Hepatocyte (in vitro differentiated cells): ENCODE measurements at regions not wholly inside any gene's neighbourhood (a gene's known extent, or its start where the extent isn't known, plus 50 kb on each side); places are given as distances from the start of the nearest gene placed in this dataset.

Experiments used
- DNase-seq: peaks from one replicate; pipeline ENCODE4 v3.0.0-alpha.2; 2016; ENCODE audit warnings: low spot score
- H2AFZ ChIP-seq: fragments of 200-600 bp; sonication (generic); 2 replicates; pipeline ENCODE4 v1.6.0; 2016; ENCODE audit warnings: antibody characterized with exemption, mild to moderate bottlenecking
- H3K27ac ChIP-seq: fragments of 200-600 bp; sonication (generic); 2 replicates; pipeline ENCODE4 v1.5.1; 2016; ENCODE audit warnings: mild to moderate bottlenecking
- H3K27me3 ChIP-seq: fragments of 200-600 bp; sonication (generic); 2 replicates; pipeline ENCODE4 v1.6.1; 2016
- H3K36me3 ChIP-seq: fragments of 200-600 bp; sonication (generic); replicated peaks from 2 replicates; pipeline ENCODE4 v1.5.1; 2016; ENCODE audit warnings: low read depth; ENCODE audit not compliant: insufficient read depth
- H3K4me1 ChIP-seq: fragments of 200-600 bp; sonication (generic); 2 replicates; pipeline ENCODE4 v1.5.1; 2016; ENCODE audit warnings: mild to moderate bottlenecking, moderate library complexity; ENCODE audit not compliant: insufficient read depth
- H3K4me2 ChIP-seq: fragments of 200-600 bp; sonication (generic); 2 replicates; pipeline ENCODE4 v1.6.0; 2016
- H3K4me3 ChIP-seq: fragments of 200-600 bp; sonication (generic); 2 replicates; pipeline ENCODE4 v1.5.1; 2016; ENCODE audit warnings: mild to moderate bottlenecking
- H3K79me2 ChIP-seq: fragments of 200-600 bp; sonication (generic); 2 replicates; pipeline ENCODE4 v1.6.0; 2017; ENCODE audit warnings: mild to moderate bottlenecking
- H3K9me2 ChIP-seq: fragments of 200-600 bp; sonication (generic); replicated peaks from 2 replicates; pipeline ENCODE4 v1.6.0; 2017; ENCODE audit warnings: mild to moderate bottlenecking; ENCODE audit not compliant: insufficient read depth
- H3K9me3 ChIP-seq: fragments of 200-600 bp; sonication (generic); 2 replicates; pipeline ENCODE4 v1.5.1; 2016; ENCODE audit warnings: low read depth, mild to moderate bottlenecking
- H4K20me1 ChIP-seq: fragments of 200-600 bp; sonication (generic); 2 replicates; pipeline ENCODE4 v1.6.0; 2016; ENCODE audit warnings: mild to moderate bottlenecking; ENCODE audit not compliant: insufficient read depth, poor library complexity, severe bottlenecking
- EZH2 ChIP-seq: fragments of 200-600 bp; sonication (generic); IDR thresholded peaks from 2 replicates; pipeline ENCODE4 v1.6.1; 2016; ENCODE audit warnings: antibody characterized with exemption, mild to moderate bottlenecking, borderline replicate concordance
- EZH2phosphoT487 ChIP-seq: fragments of 200-600 bp; sonication (generic); IDR thresholded peaks from one replicate; pipeline ENCODE4 v1.6.1; 2018; ENCODE audit warnings: antibody characterized with exemption, mild to moderate bottlenecking, low read depth, moderate library complexity; ENCODE audit not compliant: unreplicated experiment, severe bottlenecking
- WGBS: methylation state at CpG from one replicate; pipeline ENCODE4 v1.1.6; 2016; ENCODE audit warnings: low lambda C conversion rate; ENCODE audit errors: missing lambda C conversion rate; 5-methylcytosine and 5-hydroxymethylcytosine counted together
- TF ChIP-seq, protein P1 (sequence below): fragments of 200-600 bp; sonication (generic); IDR thresholded peaks from 2 replicates; pipeline ENCODE4 v1.5.1; 2016; ENCODE audit warnings: antibody characterized with exemption, mild to moderate bottlenecking; ENCODE audit not compliant: poor library complexity

- Histone ChIP-seq H3K27me3 (no peaks in the 10 kb centered on the region), H3K27ac (no peak overlapping the region), H3K9me2 (no peaks in the 10 kb centered on the region), H3K79me2 (no peaks in the 10 kb centered on the region), H2AFZ (no peak overlapping the region), H3K9me3 (no peaks in the 10 kb centered on the region), H3K36me3 (no peaks in the 10 kb centered on the region), H3K4me1 (peaks cover 28% of the 10 kb centered on the region), H4K20me1 (no peaks in the 10 kb centered on the region), H3K4me3 (no peak overlapping the region), H3K4me2 (no peak overlapping the region)
- no peak for DNase-seq
- no peak for TF ChIP-seq EZH2phosphoT487
- no peak for TF ChIP-seq EZH2
- TF ChIP-seq, protein P1, sequence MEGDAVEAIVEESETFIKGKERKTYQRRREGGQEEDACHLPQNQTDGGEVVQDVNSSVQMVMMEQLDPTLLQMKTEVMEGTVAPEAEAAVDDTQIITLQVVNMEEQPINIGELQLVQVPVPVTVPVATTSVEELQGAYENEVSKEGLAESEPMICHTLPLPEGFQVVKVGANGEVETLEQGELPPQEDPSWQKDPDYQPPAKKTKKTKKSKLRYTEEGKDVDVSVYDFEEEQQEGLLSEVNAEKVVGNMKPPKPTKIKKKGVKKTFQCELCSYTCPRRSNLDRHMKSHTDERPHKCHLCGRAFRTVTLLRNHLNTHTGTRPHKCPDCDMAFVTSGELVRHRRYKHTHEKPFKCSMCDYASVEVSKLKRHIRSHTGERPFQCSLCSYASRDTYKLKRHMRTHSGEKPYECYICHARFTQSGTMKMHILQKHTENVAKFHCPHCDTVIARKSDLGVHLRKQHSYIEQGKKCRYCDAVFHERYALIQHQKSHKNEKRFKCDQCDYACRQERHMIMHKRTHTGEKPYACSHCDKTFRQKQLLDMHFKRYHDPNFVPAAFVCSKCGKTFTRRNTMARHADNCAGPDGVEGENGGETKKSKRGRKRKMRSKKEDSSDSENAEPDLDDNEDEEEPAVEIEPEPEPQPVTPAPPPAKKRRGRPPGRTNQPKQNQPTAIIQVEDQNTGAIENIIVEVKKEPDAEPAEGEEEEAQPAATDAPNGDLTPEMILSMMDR = no peak
- WGBS = 93% methylated on average over 13 of the region's 13 CpGs
Measured at GRCh38 chr10:44260286-44260928, 124.5 kb downstream of the CXCL12 start.

GRCh38 chr10:44259090-44259874 is 125.6 kb downstream of the CXCL12 start:
- 63% methylated on average over 7 of the region's 7 CpGs for WGBS
- no peak overlapping the region for H3K4me3 ChIP-seq
- H3K79me2 ChIP-seq = no peaks in the 10 kb centered on the region
- TF ChIP-seq EZH2 (no peak), EZH2phosphoT487 (no peak)
- TF ChIP-seq, protein P1 = no peak
- H3K4me1 ChIP-seq = peaks cover 32% of the 10 kb centered on the region
- H3K36me3 ChIP-seq = no peaks in the 10 kb centered on the region
- no peaks in the 10 kb centered on the region for H4K20me1 ChIP-seq
- no peaks in the 10 kb centered on the region for H3K9me2 ChIP-seq
- H3K9me3 ChIP-seq = no peaks in the 10 kb centered on the region
- DNase-seq = peak; percentile 78
- no peak overlapping the region for H2AFZ ChIP-seq
- peak overlapping the region; percentile 89 for H3K27ac ChIP-seq
- peak overlapping the region; percentile 2 for H3K4me2 ChIP-seq
- no peaks in the 10 kb centered on the region for H3K27me3 ChIP-seq

DNA sequence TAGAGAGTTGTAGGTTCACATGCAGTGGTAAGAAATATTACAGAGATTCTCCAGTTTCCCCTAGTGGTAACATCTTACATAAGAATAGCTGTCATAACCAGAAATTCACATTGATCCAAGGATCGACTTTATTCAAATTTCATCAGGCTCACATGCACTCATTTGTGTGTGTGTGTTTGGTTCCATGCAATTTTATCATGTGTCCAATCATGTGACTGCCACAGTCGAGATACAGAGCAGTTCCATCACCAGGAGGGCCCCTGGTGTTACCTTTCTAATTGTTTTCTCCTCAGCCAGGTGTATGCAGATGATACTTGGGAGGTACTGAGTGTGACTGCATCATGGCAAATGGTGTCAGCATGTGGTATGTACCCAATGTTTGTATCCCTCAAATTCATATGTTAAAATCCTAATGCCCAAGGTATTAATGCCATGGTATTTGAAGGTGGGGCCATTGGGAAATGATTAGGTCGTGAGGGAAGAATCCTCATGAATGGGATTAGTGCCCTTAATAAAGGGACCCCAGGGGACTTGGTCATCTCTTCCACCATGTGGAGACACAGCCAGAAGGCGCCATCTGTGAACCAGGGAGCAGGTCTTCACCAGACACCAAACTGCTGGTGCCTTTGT is 126.3 kb downstream of the CXCL12 start:
- Histone ChIP-seq H3K27me3 (no peaks in the 10 kb centered on the region), H3K27ac (peak overlapping the region; percentile 89), H3K9me3 (no peaks in the 10 kb centered on the region), H3K79me2 (no peaks in the 10 kb centered on the region), H3K4me2 (peak overlapping the region; percentile 2), H3K4me1 (peaks cover 36% of the 10 kb centered on the region), H3K9me2 (no peaks in the 10 kb centered on the region), H3K36me3 (no peaks in the 10 kb centered on the region), H3K4me3 (no peak overlapping the region), H4K20me1 (no peaks in the 10 kb centered on the region), H2AFZ (no peak overlapping the region)
- 81% methylated on average over 4 of the region's 4 CpGs for WGBS
- no peak for DNase-seq
- TF ChIP-seq, protein P1 = no peak
- no peak for TF ChIP-seq EZH2
- TF ChIP-seq EZH2phosphoT487 = no peak
